ENCODE measurements at regions not wholly inside any gene's neighbourhood (a gene's known extent, or its start where the extent isn't known, plus 50 kb on each side); places are given as distances from the start of the nearest gene placed in this dataset.

DNA sequence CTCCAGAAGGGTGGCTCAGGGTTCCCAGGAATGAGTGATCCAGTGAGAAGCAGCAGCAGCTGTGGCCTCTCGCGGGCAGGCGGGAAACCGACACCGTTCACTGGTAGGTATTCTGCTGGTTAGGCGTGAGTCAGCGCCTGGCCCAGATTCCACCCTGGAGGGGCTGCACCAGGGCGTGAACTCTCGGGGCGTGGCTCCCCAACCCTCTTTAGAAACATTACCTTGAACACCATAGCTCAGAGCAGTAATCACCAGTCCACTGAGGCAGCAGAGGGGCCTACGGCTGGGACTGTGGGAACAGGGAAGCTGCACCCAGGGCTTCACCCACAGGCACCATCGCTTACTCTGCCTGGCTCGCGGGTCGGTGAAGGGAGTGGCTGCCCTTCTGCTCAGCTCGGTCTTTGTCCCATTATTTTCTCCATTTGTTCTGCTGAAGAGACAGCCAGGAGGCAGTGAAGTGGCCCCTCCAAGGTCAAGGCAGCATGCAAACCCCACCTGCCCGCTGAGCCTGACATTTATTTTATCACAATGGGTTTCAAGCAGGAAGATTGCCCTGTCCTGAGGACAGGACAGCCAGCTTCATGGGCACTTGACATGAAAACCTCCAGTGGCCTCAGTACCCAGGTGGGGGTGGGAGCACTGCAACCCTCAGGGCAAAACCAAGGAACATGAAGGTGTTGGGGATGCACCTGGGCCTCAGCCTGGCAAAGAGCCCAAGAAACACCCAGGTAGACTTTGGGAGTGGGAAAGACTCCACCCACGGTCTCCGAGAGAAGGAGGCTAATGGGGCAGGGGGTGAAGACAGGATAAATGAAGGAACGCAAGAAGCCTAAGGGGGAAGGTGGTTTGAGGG, 51.0 kb upstream of the CD93 start:
- DNase-seq (ENCODE audit: low spot score) = no peak

DNA sequence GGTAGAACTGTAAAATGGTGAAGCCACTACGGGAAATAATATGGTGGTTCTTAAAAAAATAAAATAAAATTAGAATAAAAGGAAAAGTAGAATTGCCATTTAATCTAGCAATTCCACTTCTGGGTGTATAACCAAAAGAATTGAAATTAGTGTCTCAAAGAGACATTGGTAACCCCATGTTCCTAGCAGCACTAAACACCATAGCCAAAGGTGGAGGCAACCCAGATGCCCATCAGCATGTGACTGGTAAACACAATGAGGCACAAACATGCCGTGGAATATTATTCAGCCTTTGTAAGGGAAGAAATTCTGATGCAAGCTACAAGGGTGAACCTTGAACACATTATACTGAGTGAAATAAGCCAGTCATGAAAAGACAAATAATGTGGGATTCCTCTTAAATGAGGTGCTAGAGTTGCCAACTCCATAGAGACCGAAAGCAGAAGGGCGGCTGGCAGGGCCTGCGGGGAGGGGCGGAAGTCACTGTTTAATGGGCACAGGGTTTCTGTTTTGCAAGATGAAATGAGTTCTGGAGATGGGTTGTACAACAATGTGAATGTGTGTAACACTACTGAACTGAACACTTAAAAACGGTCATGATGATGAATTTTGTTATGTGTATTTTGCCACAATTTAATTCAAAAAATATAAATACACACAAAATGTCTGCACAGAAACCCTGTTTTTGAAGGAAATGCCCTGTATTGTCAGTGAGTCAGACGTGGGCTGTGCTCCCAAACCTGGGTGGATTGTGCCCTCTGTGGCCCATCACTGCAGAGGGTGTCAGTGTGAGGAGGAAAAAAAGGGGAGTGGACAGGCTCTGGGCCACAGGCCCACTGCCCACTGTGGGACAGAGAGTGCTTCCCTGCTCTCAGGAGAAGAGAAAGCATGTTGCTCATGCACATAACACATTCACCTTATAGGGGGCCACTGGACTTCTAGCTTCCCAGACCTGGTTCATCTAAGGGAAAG, 49.6 kb upstream of the CD93 start:
- no peak for DNase-seq (ENCODE audit: low spot score)
